H9 (cell line): ENCODE measurements at regions not wholly inside any gene's neighbourhood (a gene's known extent, or its start where the extent isn't known, plus 50 kb on each side); places are given as distances from the start of the nearest gene placed in this dataset.

Experiments used
- DNase-seq: peaks from one replicate; pipeline ENCODE4 v3.0.0-alpha.2; 2017
- H2AFZ ChIP-seq: one replicate; pipeline ENCODE4 v1.6.1; 2013; ENCODE audit warnings: mild to moderate bottlenecking, low read length, control low read depth, moderate library complexity
- H2AK5ac ChIP-seq: 2 replicates; pipeline ENCODE4 v1.6.1; 2013; ENCODE audit warnings: low read length, control low read depth, mixed read lengths; ENCODE audit not compliant: insufficient read length
- H2BK120ac ChIP-seq: one replicate; pipeline ENCODE4 v1.6.1; 2013; ENCODE audit warnings: low read depth, mild to moderate bottlenecking, low read length, control low read depth, inconsistent platforms; ENCODE audit not compliant: poor library complexity, severe bottlenecking
- H2BK12ac ChIP-seq: 2 replicates; pipeline ENCODE4 v1.6.1; 2013; ENCODE audit warnings: low read length, control low read depth, mixed read lengths, low read depth; ENCODE audit not compliant: insufficient read length
- H2BK15ac ChIP-seq: 2 replicates; pipeline ENCODE4 v1.6.1; 2013; ENCODE audit warnings: low read depth, low read length, control low read depth
- H2BK20ac ChIP-seq: one replicate; pipeline ENCODE4 v1.6.1; 2013; ENCODE audit warnings: low read depth, mild to moderate bottlenecking, low read length, control low read depth, inconsistent platforms; ENCODE audit not compliant: poor library complexity, severe bottlenecking
- H2BK5ac ChIP-seq: 2 replicates; pipeline ENCODE4 v1.6.1; 2013; ENCODE audit warnings: low read length, control low read depth, mixed read lengths; ENCODE audit not compliant: insufficient read length
- H3K14ac ChIP-seq: 2 replicates; pipeline ENCODE4 v1.6.1; 2013; ENCODE audit warnings: low read length, control low read depth; ENCODE audit not compliant: insufficient read depth
- H3K18ac ChIP-seq: 2 replicates; pipeline ENCODE4 v1.6.1; 2013; ENCODE audit warnings: low read depth, mild to moderate bottlenecking, mixed read lengths, low read length, control low read depth; ENCODE audit not compliant: insufficient read length
- H3K23ac ChIP-seq: 2 replicates; pipeline ENCODE4 v1.6.1; 2013; ENCODE audit warnings: low read length, control low read depth, mixed read lengths, low read depth; ENCODE audit not compliant: insufficient read length
- H3K23me2 ChIP-seq: 2 replicates; pipeline ENCODE4 v1.6.1; 2013; ENCODE audit warnings: low read depth, mild to moderate bottlenecking, mixed read lengths, low read length, control low read depth; ENCODE audit not compliant: insufficient read length, poor library complexity, severe bottlenecking
- H3K27ac ChIP-seq: 2 replicates; pipeline ENCODE4 v1.5.1; 2013; ENCODE audit warnings: low read length, control low read depth, mixed read lengths, low read depth; ENCODE audit not compliant: insufficient read length
- H3K27me3 ChIP-seq: 2 replicates; pipeline ENCODE4 v1.6.1; 2013; ENCODE audit warnings: low read length, control low read depth, inconsistent platforms; ENCODE audit not compliant: insufficient read depth
- H3K4ac ChIP-seq: 2 replicates; pipeline ENCODE4 v1.6.1; 2013; ENCODE audit warnings: low read depth, mild to moderate bottlenecking, control low read depth, inconsistent platforms, low read length, moderate library complexity
- H3K4me1 ChIP-seq: 2 replicates; pipeline ENCODE4 v1.6.1; 2013; ENCODE audit warnings: low read length, control low read depth, inconsistent platforms; ENCODE audit not compliant: insufficient read depth
- H3K4me2 ChIP-seq: 2 replicates; pipeline ENCODE4 v1.6.1; 2013; ENCODE audit warnings: low read length, control low read depth, mixed read lengths; ENCODE audit not compliant: insufficient read length, insufficient read depth
- H3K56ac ChIP-seq: 2 replicates; pipeline ENCODE4 v1.6.1; 2013; ENCODE audit warnings: low read depth, mild to moderate bottlenecking, mixed read lengths, low read length, control low read depth; ENCODE audit not compliant: insufficient read length
- H3K79me1 ChIP-seq: 2 replicates; pipeline ENCODE4 v1.6.1; 2013; ENCODE audit warnings: low read depth, mild to moderate bottlenecking, moderate library complexity, low read length, control low read depth, inconsistent platforms; ENCODE audit not compliant: insufficient read depth, poor library complexity, severe bottlenecking
- H3K79me2 ChIP-seq: 2 replicates; pipeline ENCODE4 v1.6.1; 2013; ENCODE audit warnings: low read length, control low read depth, inconsistent platforms; ENCODE audit not compliant: insufficient read depth
- H3K9ac ChIP-seq: 2 replicates; pipeline ENCODE4 v1.6.1; 2013; ENCODE audit warnings: low read length, control low read depth, mixed read lengths; ENCODE audit not compliant: insufficient read length; ENCODE audit errors: extremely low read depth
- H3K9me3 ChIP-seq: one replicate; pipeline ENCODE4 v1.6.1; 2013; ENCODE audit warnings: low read depth, low read length, inconsistent platforms; ENCODE audit not compliant: control insufficient read depth
- H3T11ph ChIP-seq: one replicate; pipeline ENCODE4 v1.6.1; 2013; ENCODE audit warnings: mild to moderate bottlenecking, low read length, control low read depth, inconsistent platforms
- H4K20me1 ChIP-seq: one replicate; pipeline ENCODE4 v1.6.1; 2013; ENCODE audit not compliant: control insufficient read depth, insufficient read length, insufficient read depth
- H4K5ac ChIP-seq: 2 replicates; pipeline ENCODE4 v1.6.1; 2013; ENCODE audit warnings: low read depth, mild to moderate bottlenecking, mixed read lengths, low read length, control low read depth; ENCODE audit not compliant: insufficient read length
- H4K8ac ChIP-seq: replicated peaks from 2 replicates; pipeline ENCODE4 v1.6.1; 2013; ENCODE audit warnings: low read length, control low read depth, mixed read lengths, low read depth; ENCODE audit not compliant: insufficient read length
- H4K91ac ChIP-seq: 2 replicates; pipeline ENCODE4 v1.6.1; 2013; ENCODE audit warnings: low read depth, mild to moderate bottlenecking, moderate library complexity, mixed read lengths, low read length, control low read depth; ENCODE audit not compliant: insufficient read length
- H3K27ac Mint-ChIP-seq, 3 experiments: 2 replicates in 2 of 3; 3 replicates in 1 of 3; pipeline ENCODE4 v1.8.0; 2020 to 2021; ENCODE audit warnings: mixed read lengths in 3 of 3, mild to moderate bottlenecking in 1 of 3, moderate library complexity in 1 of 3
- H3K27me3 Mint-ChIP-seq: 2 replicates; pipeline ENCODE4 v1.8.0; 2021; ENCODE audit warnings: low read depth, mild to moderate bottlenecking, moderate library complexity, mixed read lengths
- H3K36me3 Mint-ChIP-seq, 3 experiments: 2 replicates in 2 of 3; 3 replicates in 1 of 3; pipeline ENCODE4 v1.8.0; 2020 to 2021; ENCODE audit warnings: low read depth in 3 of 3, mixed read lengths in 3 of 3; ENCODE audit not compliant: insufficient read depth in 1 of 3
- H3K4me1 Mint-ChIP-seq, 2 experiments: 2 replicates each; pipeline ENCODE4 v1.8.0; 2020; ENCODE audit warnings: mixed read lengths in 2 of 2
- H3K4me3 Mint-ChIP-seq, 2 experiments: 2 replicates in 1 of 2; 3 replicates in 1 of 2; pipeline ENCODE4 v1.8.0; 2020 to 2021; ENCODE audit warnings: mild to moderate bottlenecking in 2 of 2, mixed read lengths in 2 of 2, moderate library complexity in 1 of 2
- H3K9me3 Mint-ChIP-seq, 2 experiments: 2 replicates in 1 of 2; 3 replicates in 1 of 2; pipeline ENCODE4 v1.8.0; 2020; ENCODE audit warnings: mild to moderate bottlenecking in 2 of 2, mixed read lengths in 2 of 2, moderate library complexity in 1 of 2
- TF ChIP-seq, protein P1 (sequence below): fragments of 200-600 bp; sonication (generic); conservative IDR thresholded peaks from 3 replicates; pipeline ENCODE4 v1.8.0; 2021; ENCODE audit warnings: antibody characterized with exemption, mild to moderate bottlenecking

DNA sequence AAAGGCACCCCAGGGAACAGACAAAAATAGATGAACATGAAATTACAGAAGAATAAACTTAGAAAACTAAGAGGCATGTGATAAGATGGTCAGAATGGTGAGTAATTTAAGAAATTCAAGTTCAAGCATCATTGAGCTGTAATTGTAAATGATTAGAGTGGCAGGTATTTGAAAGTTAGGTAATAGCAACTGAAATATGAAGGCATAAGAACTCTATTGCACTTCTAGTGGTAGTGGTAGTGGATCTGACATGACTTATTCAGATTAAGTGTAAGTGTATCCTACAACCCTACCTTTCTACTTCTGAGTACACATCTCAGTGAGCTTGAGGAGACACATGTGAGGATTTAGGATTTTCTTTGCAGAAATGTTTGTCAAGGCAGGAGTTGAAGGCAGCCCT, 192.9 kb upstream of the RIOK2 start:
- no peaks in the 10 kb centered on the region for H3K4me1 Mint-ChIP-seq
- H2BK5ac ChIP-seq, result no peak overlapping the region
- H3K23ac ChIP-seq, result no peak overlapping the region
- no peak overlapping the region for H3K4me3 Mint-ChIP-seq
- no peaks in the 10 kb centered on the region for H3K23me2 ChIP-seq
- H2BK15ac ChIP-seq, result no peak overlapping the region
- no peak overlapping the region for H3K4me2 ChIP-seq
- H3K27me3 ChIP-seq, result no peaks in the 10 kb centered on the region
- H3K14ac ChIP-seq, result no peak overlapping the region
- no peak for DNase-seq
- H3K27ac Mint-ChIP-seq, result no peak overlapping the region
- no peak overlapping the region for H2AK5ac ChIP-seq
- H4K8ac ChIP-seq, result no peak overlapping the region
- H2BK120ac ChIP-seq, result no peak overlapping the region
- no peak overlapping the region for H3T11ph ChIP-seq
- no peaks in the 10 kb centered on the region for H3K27me3 Mint-ChIP-seq
- H2BK12ac ChIP-seq, result no peak overlapping the region
- H2AFZ ChIP-seq, result no peak overlapping the region
- no peaks in the 10 kb centered on the region for H3K9me3 ChIP-seq
- H3K79me1 ChIP-seq, result no peaks in the 10 kb centered on the region
- no peaks in the 10 kb centered on the region for H3K9me3 Mint-ChIP-seq
- H3K36me3 Mint-ChIP-seq, result no peaks in the 10 kb centered on the region
- no peak overlapping the region for H4K91ac ChIP-seq
- H2BK20ac ChIP-seq, result no peak overlapping the region
- no peak overlapping the region for H3K56ac ChIP-seq
- no peak overlapping the region for H4K5ac ChIP-seq
- H3K9ac ChIP-seq, result no peak overlapping the region
- no peak overlapping the region for H3K4ac ChIP-seq
- no peak overlapping the region for H3K27ac ChIP-seq
- no peaks in the 10 kb centered on the region for H3K4me1 ChIP-seq
- no peaks in the 10 kb centered on the region for H3K79me2 ChIP-seq
- H4K20me1 ChIP-seq, result no peaks in the 10 kb centered on the region
- no peak overlapping the region for H3K18ac ChIP-seq
- TF ChIP-seq, protein P1, sequence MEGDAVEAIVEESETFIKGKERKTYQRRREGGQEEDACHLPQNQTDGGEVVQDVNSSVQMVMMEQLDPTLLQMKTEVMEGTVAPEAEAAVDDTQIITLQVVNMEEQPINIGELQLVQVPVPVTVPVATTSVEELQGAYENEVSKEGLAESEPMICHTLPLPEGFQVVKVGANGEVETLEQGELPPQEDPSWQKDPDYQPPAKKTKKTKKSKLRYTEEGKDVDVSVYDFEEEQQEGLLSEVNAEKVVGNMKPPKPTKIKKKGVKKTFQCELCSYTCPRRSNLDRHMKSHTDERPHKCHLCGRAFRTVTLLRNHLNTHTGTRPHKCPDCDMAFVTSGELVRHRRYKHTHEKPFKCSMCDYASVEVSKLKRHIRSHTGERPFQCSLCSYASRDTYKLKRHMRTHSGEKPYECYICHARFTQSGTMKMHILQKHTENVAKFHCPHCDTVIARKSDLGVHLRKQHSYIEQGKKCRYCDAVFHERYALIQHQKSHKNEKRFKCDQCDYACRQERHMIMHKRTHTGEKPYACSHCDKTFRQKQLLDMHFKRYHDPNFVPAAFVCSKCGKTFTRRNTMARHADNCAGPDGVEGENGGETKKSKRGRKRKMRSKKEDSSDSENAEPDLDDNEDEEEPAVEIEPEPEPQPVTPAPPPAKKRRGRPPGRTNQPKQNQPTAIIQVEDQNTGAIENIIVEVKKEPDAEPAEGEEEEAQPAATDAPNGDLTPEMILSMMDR, result no peak
